ENCODE measurements at regions not wholly inside any gene's neighbourhood (a gene's known extent, or its start where the extent isn't known, plus 50 kb on each side); places are given as distances from the start of the nearest gene placed in this dataset.

DNA sequence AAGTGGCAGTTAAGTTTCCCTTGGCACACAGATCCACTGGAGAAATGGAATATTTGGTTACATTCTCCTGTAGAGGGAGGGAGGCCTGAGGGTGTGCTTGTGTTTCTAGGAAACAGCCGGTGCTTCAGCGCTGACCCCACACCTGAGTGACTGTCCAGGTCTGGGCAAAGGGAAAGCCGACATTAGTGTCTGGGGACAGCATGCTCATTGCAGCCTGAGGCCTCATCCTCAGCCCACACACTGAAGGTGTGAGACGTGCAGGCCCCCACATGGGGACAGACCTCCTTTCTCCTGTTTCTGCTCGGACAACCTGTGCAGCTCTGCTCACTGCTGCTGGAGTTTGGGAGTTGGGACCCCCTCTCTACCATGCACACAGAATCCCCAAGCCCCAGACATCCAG, 178.3 kb downstream of the ACKR3 start:
- no peak for TF ChIP-seq CTCF (IDR thresholded peaks at IDR 0.05)
- no peak for TF ChIP-seq ZFX (IDR thresholded peaks at IDR 0.05; ENCODE audit: borderline replicate concordance)

Measured in 22Rv1 (cell line).